ENCODE measurements at regions not wholly inside any gene's neighbourhood (a gene's known extent, or its start where the extent isn't known, plus 50 kb on each side); places are given as distances from the start of the nearest gene placed in this dataset.

- H3F3A ChIP-seq (ENCODE audit: low read depth), result no peaks in the 10 kb centered on the region
Observed at GRCh38 chr11:97398246-97398645, 1008.4 kb downstream of the JRKL start.

GRCh38 chr11:97409141-97409540 lies 1019.3 kb downstream of the JRKL start:
- no peaks in the 10 kb centered on the region for H3K4me1 Mint-ChIP-seq

More at GRCh38 chr11:97398246-97398645, 1008.4 kb downstream of the JRKL start:
- H3K4me3 Mint-ChIP-seq, result no peak overlapping the region
- H3K36me3 Mint-ChIP-seq, result no peaks in the 10 kb centered on the region
- H3K79me2 ChIP-seq (ENCODE audit: low read depth), result no peaks in the 10 kb centered on the region
- no peaks in the 10 kb centered on the region for H3K9me3 Mint-ChIP-seq
- H3K4me1 ChIP-seq, result no peaks in the 10 kb centered on the region
- H3K4me2 ChIP-seq, result no peak overlapping the region
- DNase-seq (ENCODE audit: low spot score), result no peak
- no peaks in the 10 kb centered on the region for H3K27me3 Mint-ChIP-seq (ENCODE audit: insufficient read depth, low read depth)
- TF ChIP-seq CTCF (IDR thresholded peaks at IDR 0.05) (no peak), EZH2 (IDR thresholded peaks at IDR 0.05) (no peak), EZH2phosphoT487 (IDR thresholded peaks at IDR 0.05) (no peak)
- H3K9me3 ChIP-seq (ENCODE audit: low read depth), result no peaks in the 10 kb centered on the region
- no peak overlapping the region for H3K4me3 ChIP-seq
- no peak overlapping the region for H3K27ac Mint-ChIP-seq
- no peak overlapping the region for H2AFZ ChIP-seq (replicated peaks)
- no peaks in the 10 kb centered on the region for H3K4me1 Mint-ChIP-seq
- H3K36me3 ChIP-seq, result no peaks in the 10 kb centered on the region
- H3K9ac ChIP-seq, result no peak overlapping the region
- no peak overlapping the region for H3K27ac ChIP-seq
- no peaks in the 10 kb centered on the region for H4K20me1 ChIP-seq (ENCODE audit: low read depth)
- H3K27me3 ChIP-seq, result no peaks in the 10 kb centered on the region

GRCh38 chr11:97414801-97415200 lies 1025.0 kb downstream of the JRKL start:
- no peaks in the 10 kb centered on the region for H3K36me3 Mint-ChIP-seq
- no peaks in the 10 kb centered on the region for H3F3A ChIP-seq (ENCODE audit: low read depth)

More at GRCh38 chr11:97409141-97409540, 1019.3 kb downstream of the JRKL start:
- no peaks in the 10 kb centered on the region for H3F3A ChIP-seq (ENCODE audit: low read depth)
- H3K27me3 Mint-ChIP-seq (ENCODE audit: insufficient read depth, low read depth), result no peaks in the 10 kb centered on the region
- peaks cover 6% of the 10 kb centered on the region for H3K9me3 Mint-ChIP-seq
- no peak for DNase-seq (ENCODE audit: low spot score)
- TF ChIP-seq CTCF (IDR thresholded peaks at IDR 0.05), result no peak
- TF ChIP-seq EZH2 (IDR thresholded peaks at IDR 0.05), result no peak
- no peak for TF ChIP-seq EZH2phosphoT487 (IDR thresholded peaks at IDR 0.05)
- H3K9me3 ChIP-seq (ENCODE audit: low read depth), result no peaks in the 10 kb centered on the region
- no peaks in the 10 kb centered on the region for H3K4me1 ChIP-seq
- no peak overlapping the region for H3K4me3 Mint-ChIP-seq
- no peaks in the 10 kb centered on the region for H3K27me3 ChIP-seq
- no peak overlapping the region for H2AFZ ChIP-seq (replicated peaks)
- H3K79me2 ChIP-seq (ENCODE audit: low read depth), result no peaks in the 10 kb centered on the region
- no peak overlapping the region for H3K27ac ChIP-seq
- H4K20me1 ChIP-seq (ENCODE audit: low read depth), result no peaks in the 10 kb centered on the region
- no peak overlapping the region for H3K4me2 ChIP-seq
- H3K36me3 Mint-ChIP-seq, result no peaks in the 10 kb centered on the region
- no peak overlapping the region for H3K27ac Mint-ChIP-seq
- no peak overlapping the region for H3K4me3 ChIP-seq
- no peak overlapping the region for H3K9ac ChIP-seq
- no peaks in the 10 kb centered on the region for H3K36me3 ChIP-seq

More at GRCh38 chr11:97414801-97415200, 1025.0 kb downstream of the JRKL start:
- H3K4me3 ChIP-seq, result no peak overlapping the region
- H4K20me1 ChIP-seq (ENCODE audit: low read depth), result no peaks in the 10 kb centered on the region
- H3K27ac ChIP-seq, result no peak overlapping the region
- TF ChIP-seq EZH2phosphoT487 (IDR thresholded peaks at IDR 0.05) (no peak), CTCF (IDR thresholded peaks at IDR 0.05) (no peak), EZH2 (IDR thresholded peaks at IDR 0.05) (no peak)
- H3K27ac Mint-ChIP-seq, result no peak overlapping the region
- H3K36me3 ChIP-seq, result no peaks in the 10 kb centered on the region
- H3K79me2 ChIP-seq (ENCODE audit: low read depth), result no peaks in the 10 kb centered on the region
- H3K4me3 Mint-ChIP-seq, result no peak overlapping the region
- H3K9me3 ChIP-seq (ENCODE audit: low read depth), result no peaks in the 10 kb centered on the region
- H3K27me3 Mint-ChIP-seq (ENCODE audit: insufficient read depth, low read depth), result no peaks in the 10 kb centered on the region
- no peaks in the 10 kb centered on the region for H3K4me1 Mint-ChIP-seq
- H3K4me2 ChIP-seq, result no peak overlapping the region
- no peak overlapping the region for H2AFZ ChIP-seq (replicated peaks)
- no peaks in the 10 kb centered on the region for H3K27me3 ChIP-seq
- H3K4me1 ChIP-seq, result no peaks in the 10 kb centered on the region
- no peak overlapping the region for H3K9ac ChIP-seq
- DNase-seq (ENCODE audit: low spot score), result no peak
- peaks cover 4% of the 10 kb centered on the region for H3K9me3 Mint-ChIP-seq
